ENCODE measurements at regions not wholly inside any gene's neighbourhood (a gene's known extent, or its start where the extent isn't known, plus 50 kb on each side); places are given as distances from the start of the nearest gene placed in this dataset.

- peaks cover 0 to 8% of the 10 kb centered on the region in 2 experiments; a peak in 2 of 4 replicates for H3K9me3 ChIP-seq (ENCODE audit: control insufficient read depth in 1 of 2, insufficient read depth in 1 of 2, low read depth in 1 of 2, low read length in 2 of 2)
- CTCF ChIA-PET = no interaction called here
- no peaks in the 10 kb centered on the region for H3K79me2 ChIP-seq (ENCODE audit: insufficient read depth, low read length)
- no peaks in the 10 kb centered on the region for H4K20me1 ChIP-seq (ENCODE audit: insufficient read depth)
- intact Hi-C loops (cut with micrococcal nuclease) = no loop called here
- H2AFZ ChIP-seq (ENCODE audit: low read depth, low read length, poor library complexity, severe bottlenecking) = no peak overlapping the region
- H3K4me3 ChIP-seq (replicated peaks in 1 of 2; ENCODE audit: low read depth in 1 of 2, low read length in 2 of 2) = no peak overlapping the region
- no peak overlapping the region for H3K9ac ChIP-seq (ENCODE audit: low read length)
- RAD21 ChIA-PET (ENCODE audit: low non-redundant PET in 1 of 2, low total read pairs in 2 of 2, uncharacterized antibody in 2 of 2, unreplicated experiment in 2 of 2) = no interaction called here
- ATAC-seq (no peak), DNase-seq (ENCODE audit: low read depth, low spot score) (no peak)
- no peaks in the 10 kb centered on the region for H3K27me3 ChIP-seq (ENCODE audit: insufficient read depth, low read length)
- H3K27ac ChIP-seq (ENCODE audit: low read depth, low read length) = no peak overlapping the region
- POLR2A ChIA-PET = no interaction called here
- H3K36me3 ChIP-seq (ENCODE audit: control insufficient read depth in 1 of 2, insufficient read depth in 2 of 2, low read length in 2 of 2) = no peaks in the 10 kb centered on the region
- H3K9me2 ChIP-seq (ENCODE audit: insufficient read depth) = no peaks in the 10 kb centered on the region
- H3K4me1 ChIP-seq (ENCODE audit: control insufficient read depth in 1 of 2, insufficient read depth in 2 of 2, low read length in 2 of 2) = no peaks in the 10 kb centered on the region
- H3K4me2 ChIP-seq (ENCODE audit: low read length) = no peak overlapping the region
- BruUV-seq (replicated peaks) = no TSS peak
- TF ChIP-seq ZFX (IDR thresholded peaks at IDR 0.05) (no peak), TCF7L2 (IDR thresholded peaks at IDR 0.05; ENCODE audit: borderline replicate concordance, extremely low read depth, insufficient read depth, insufficient read length) (no peak), CEBPB (IDR thresholded peaks at IDR 0.05; ENCODE audit: low read depth) (no peak), EGR1 (IDR thresholded peaks at IDR 0.05; ENCODE audit: low read depth) (no peak), REST (IDR thresholded peaks at IDR 0.05; ENCODE audit: low read depth) (no peak)
Observed at GRCh38 chr2:5364361-5364760, 327.8 kb upstream of the SOX11 start.

GRCh38 chr2:5365871-5366461 lies 326.2 kb upstream of the SOX11 start:
- peak; percentile 57 for ATAC-seq
- peaks cover 1 to 13% of the 10 kb centered on the region in 2 experiments; a peak in 2 of 4 replicates for H3K9me3 ChIP-seq (ENCODE audit: control insufficient read depth in 1 of 2, insufficient read depth in 1 of 2, low read depth in 1 of 2, low read length in 2 of 2)
- no peaks in the 10 kb centered on the region for H4K20me1 ChIP-seq (ENCODE audit: insufficient read depth)
- CTCF ChIA-PET = no interaction called here
- H3K4me3 ChIP-seq (replicated peaks in 1 of 2; ENCODE audit: low read depth in 1 of 2, low read length in 2 of 2) = no peak overlapping the region
- no peak overlapping the region for H2AFZ ChIP-seq (ENCODE audit: low read depth, low read length, poor library complexity, severe bottlenecking)
- no peak overlapping the region for H3K4me2 ChIP-seq (ENCODE audit: low read length)
- no peaks in the 10 kb centered on the region for H3K27me3 ChIP-seq (ENCODE audit: insufficient read depth, low read length)
- no peaks in the 10 kb centered on the region for H3K36me3 ChIP-seq (ENCODE audit: control insufficient read depth in 1 of 2, insufficient read depth in 2 of 2, low read length in 2 of 2)
- H3K79me2 ChIP-seq (ENCODE audit: insufficient read depth, low read length) = no peaks in the 10 kb centered on the region
- POLR2A ChIA-PET = no interaction called here
- no TSS peak for BruUV-seq (replicated peaks)
- intact Hi-C loops (cut with micrococcal nuclease) = no loop called here
- H3K9ac ChIP-seq (ENCODE audit: low read length) = no peak overlapping the region
- no peaks in the 10 kb centered on the region for H3K9me2 ChIP-seq (ENCODE audit: insufficient read depth)
- RAD21 ChIA-PET (ENCODE audit: low non-redundant PET in 1 of 2, low total read pairs in 2 of 2, uncharacterized antibody in 2 of 2, unreplicated experiment in 2 of 2) = no interaction called here
- no peak overlapping the region for H3K27ac ChIP-seq (ENCODE audit: low read depth, low read length)
- H3K4me1 ChIP-seq (ENCODE audit: control insufficient read depth in 1 of 2, insufficient read depth in 2 of 2, low read length in 2 of 2) = no peaks in the 10 kb centered on the region
- DNase-seq (ENCODE audit: low read depth, low spot score) = no peak
- no peak for TF ChIP-seq MAX (IDR thresholded peaks at IDR 0.05)
- TF ChIP-seq JUND (IDR thresholded peaks at IDR 0.05) = no peak
- no peak for TF ChIP-seq EZH2phosphoT487 (IDR thresholded peaks at IDR 0.05; ENCODE audit: borderline replicate concordance)
- TF ChIP-seq SRF (IDR thresholded peaks at IDR 0.05; ENCODE audit: low read depth) = no peak
- peak in 2 of 3 experiments; percentile 40 to 59; a peak in 4 of 6 replicates for TF ChIP-seq CTCF (IDR thresholded peaks at IDR 0.05 in 2 of 3, conservative IDR thresholded peaks at IDR 0.05 in 1 of 3; ENCODE audit: borderline replicate concordance in 1 of 3, insufficient read depth in 1 of 3, low read depth in 2 of 3, low read length in 2 of 3)
- TF ChIP-seq RAD21 (IDR thresholded peaks at IDR 0.05; ENCODE audit: low read depth) = peak; percentile 22; the same call in 1 of the 2 replicates
- TF ChIP-seq POLR2AphosphoS5 (IDR thresholded peaks at IDR 0.05; ENCODE audit: low read depth, low read length) = no peak
- TF ChIP-seq YY1 (IDR thresholded peaks at IDR 0.05; ENCODE audit: extremely low read depth, insufficient replicate concordance, low read depth, low read length) = no peak
- no peak for TF ChIP-seq SP1 (IDR thresholded peaks at IDR 0.05; ENCODE audit: low read depth)
- TF ChIP-seq CEBPB (IDR thresholded peaks at IDR 0.05; ENCODE audit: low read depth) = no peak
- no peak for TF ChIP-seq CBX3 (IDR thresholded peaks at IDR 0.05; ENCODE audit: low read depth)
